ENCODE measurements at regions not wholly inside any gene's neighbourhood (a gene's known extent, or its start where the extent isn't known, plus 50 kb on each side); places are given as distances from the start of the nearest gene placed in this dataset.

DNA sequence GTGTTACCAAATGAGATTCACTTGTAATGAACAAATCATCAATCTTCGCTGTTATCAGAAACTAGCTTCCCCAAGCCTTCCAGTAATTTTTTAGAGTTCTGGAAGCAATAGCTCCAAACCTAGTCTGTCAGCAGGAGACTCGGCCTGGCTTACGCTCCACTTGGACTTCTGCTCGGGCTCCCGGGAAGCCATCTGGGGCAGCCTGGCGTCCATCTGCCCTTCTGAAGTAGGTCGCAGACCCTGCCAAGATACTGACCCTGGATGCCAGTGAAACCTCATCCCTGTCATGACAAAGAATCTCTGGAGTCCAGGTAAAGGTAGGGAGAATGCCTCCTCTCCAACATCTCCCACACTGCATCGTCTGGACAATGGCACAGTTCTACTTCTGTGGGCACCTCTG lies 493.8 kb upstream of the ZFP42 start:
- no CpG with 5 or more reads among the region's 8 CpGs for WGBS (ENCODE audit: extremely low coverage, insufficient read length, low lambda C conversion rate)
- TF ChIP-seq, protein P1, sequence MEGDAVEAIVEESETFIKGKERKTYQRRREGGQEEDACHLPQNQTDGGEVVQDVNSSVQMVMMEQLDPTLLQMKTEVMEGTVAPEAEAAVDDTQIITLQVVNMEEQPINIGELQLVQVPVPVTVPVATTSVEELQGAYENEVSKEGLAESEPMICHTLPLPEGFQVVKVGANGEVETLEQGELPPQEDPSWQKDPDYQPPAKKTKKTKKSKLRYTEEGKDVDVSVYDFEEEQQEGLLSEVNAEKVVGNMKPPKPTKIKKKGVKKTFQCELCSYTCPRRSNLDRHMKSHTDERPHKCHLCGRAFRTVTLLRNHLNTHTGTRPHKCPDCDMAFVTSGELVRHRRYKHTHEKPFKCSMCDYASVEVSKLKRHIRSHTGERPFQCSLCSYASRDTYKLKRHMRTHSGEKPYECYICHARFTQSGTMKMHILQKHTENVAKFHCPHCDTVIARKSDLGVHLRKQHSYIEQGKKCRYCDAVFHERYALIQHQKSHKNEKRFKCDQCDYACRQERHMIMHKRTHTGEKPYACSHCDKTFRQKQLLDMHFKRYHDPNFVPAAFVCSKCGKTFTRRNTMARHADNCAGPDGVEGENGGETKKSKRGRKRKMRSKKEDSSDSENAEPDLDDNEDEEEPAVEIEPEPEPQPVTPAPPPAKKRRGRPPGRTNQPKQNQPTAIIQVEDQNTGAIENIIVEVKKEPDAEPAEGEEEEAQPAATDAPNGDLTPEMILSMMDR (conservative IDR thresholded peaks at IDR 0.05): no peak
- no peaks in the 10 kb centered on the region for H3K9me3 ChIP-seq (ENCODE audit: control insufficient read depth, low read depth, low read length)
- no peak overlapping the region for H3K4ac ChIP-seq (ENCODE audit: low read depth, low read length)
- no peaks in the 10 kb centered on the region; the same call in 1 of the 2 replicates for H3K27me3 Mint-ChIP-seq (ENCODE audit: low read depth)
- H3K9ac ChIP-seq (ENCODE audit: extremely low read depth, insufficient read length, low read length): no peak overlapping the region
- H3K14ac ChIP-seq (ENCODE audit: insufficient read depth, low read length): no peak overlapping the region; the same call in 1 of the 2 replicates
- H2BK12ac ChIP-seq (ENCODE audit: insufficient read length, low read depth, low read length): no peak overlapping the region
- H4K20me1 ChIP-seq (ENCODE audit: control insufficient read depth, insufficient read depth, insufficient read length): no peaks in the 10 kb centered on the region
- H3K23ac ChIP-seq (ENCODE audit: insufficient read length, low read depth, low read length): no peak overlapping the region
- H2AFZ ChIP-seq (ENCODE audit: low read length): no peak overlapping the region
- no peaks in the 10 kb centered on the region for H3K4me1 Mint-ChIP-seq
- H3K79me2 ChIP-seq (ENCODE audit: insufficient read depth, low read length): no peaks in the 10 kb centered on the region
- H3K27ac Mint-ChIP-seq: no peak overlapping the region
- H4K91ac ChIP-seq (ENCODE audit: insufficient read length, low read depth, low read length): no peak overlapping the region
- H3K4me1 ChIP-seq (ENCODE audit: insufficient read depth, low read length): no peaks in the 10 kb centered on the region
- H3K9me3 Mint-ChIP-seq: peaks cover 0 to under 1% of the 10 kb centered on the region in 2 experiments; a peak in 4 of 5 replicates
- H4K8ac ChIP-seq (replicated peaks; ENCODE audit: insufficient read length, low read depth, low read length): no peak overlapping the region
- no peaks in the 10 kb centered on the region for H3K79me1 ChIP-seq (ENCODE audit: insufficient read depth, low read depth, low read length, poor library complexity, severe bottlenecking)
- H3K4me2 ChIP-seq (ENCODE audit: insufficient read depth, insufficient read length, low read length): no peak overlapping the region
- H2BK15ac ChIP-seq (ENCODE audit: low read depth, low read length): no peak overlapping the region
- no peak overlapping the region for H3K18ac ChIP-seq (ENCODE audit: insufficient read length, low read depth, low read length)
- H2BK20ac ChIP-seq (ENCODE audit: low read depth, low read length, poor library complexity, severe bottlenecking): no peak overlapping the region
- no peak overlapping the region for H2AK5ac ChIP-seq (ENCODE audit: insufficient read length, low read length)
- no peak for DNase-seq
- no peak overlapping the region for H3K4me3 Mint-ChIP-seq
- no peak overlapping the region for H2BK5ac ChIP-seq (ENCODE audit: insufficient read length, low read length)
- H3K23me2 ChIP-seq (ENCODE audit: insufficient read length, low read depth, low read length, poor library complexity, severe bottlenecking): no peaks in the 10 kb centered on the region
- H3K27me3 ChIP-seq (ENCODE audit: insufficient read depth, low read length): no peaks in the 10 kb centered on the region
- H3K36me3 Mint-ChIP-seq (ENCODE audit: insufficient read depth in 1 of 3, low read depth in 3 of 3): peaks cover 0 to 5% (median 0%) of the 10 kb centered on the region in 3 experiments; a peak in 2 of 7 replicates
- no peak overlapping the region for H3K56ac ChIP-seq (ENCODE audit: insufficient read length, low read depth, low read length)
- no peak overlapping the region for H3K27ac ChIP-seq (ENCODE audit: insufficient read length, low read depth, low read length)
- H3T11ph ChIP-seq (ENCODE audit: low read length): no peak overlapping the region
- no peak overlapping the region for H4K5ac ChIP-seq (ENCODE audit: insufficient read length, low read depth, low read length)
- no peak overlapping the region for H2BK120ac ChIP-seq (ENCODE audit: low read depth, low read length, poor library complexity, severe bottlenecking)
